ENCODE measurements at regions not wholly inside any gene's neighbourhood (a gene's known extent, or its start where the extent isn't known, plus 50 kb on each side); places are given as distances from the start of the nearest gene placed in this dataset.
A peak's percentile ranks its signal among the peaks of the same experiment; 100 is the strongest.

DNA sequence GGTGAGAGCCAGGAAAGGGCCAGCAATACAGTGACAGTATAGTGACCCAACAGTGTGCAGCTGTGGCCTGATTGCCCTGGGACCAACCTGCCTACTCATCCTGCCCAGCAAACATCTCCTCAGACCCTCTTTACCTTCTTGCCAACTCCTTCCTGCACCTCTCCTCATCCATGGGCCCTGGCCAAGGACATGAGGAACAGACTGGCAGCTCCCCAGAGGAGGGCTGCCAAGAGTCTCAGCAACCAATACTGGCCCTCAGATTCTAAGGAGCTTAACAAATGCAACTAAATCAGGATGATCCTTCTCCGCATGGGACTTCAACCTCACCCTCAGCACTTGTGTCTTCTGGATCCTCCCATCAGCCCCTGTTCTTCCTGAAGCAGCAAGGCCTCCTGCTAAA is 77.0 kb downstream of the RPL27A start:
- TF ChIP-seq, protein P1, sequence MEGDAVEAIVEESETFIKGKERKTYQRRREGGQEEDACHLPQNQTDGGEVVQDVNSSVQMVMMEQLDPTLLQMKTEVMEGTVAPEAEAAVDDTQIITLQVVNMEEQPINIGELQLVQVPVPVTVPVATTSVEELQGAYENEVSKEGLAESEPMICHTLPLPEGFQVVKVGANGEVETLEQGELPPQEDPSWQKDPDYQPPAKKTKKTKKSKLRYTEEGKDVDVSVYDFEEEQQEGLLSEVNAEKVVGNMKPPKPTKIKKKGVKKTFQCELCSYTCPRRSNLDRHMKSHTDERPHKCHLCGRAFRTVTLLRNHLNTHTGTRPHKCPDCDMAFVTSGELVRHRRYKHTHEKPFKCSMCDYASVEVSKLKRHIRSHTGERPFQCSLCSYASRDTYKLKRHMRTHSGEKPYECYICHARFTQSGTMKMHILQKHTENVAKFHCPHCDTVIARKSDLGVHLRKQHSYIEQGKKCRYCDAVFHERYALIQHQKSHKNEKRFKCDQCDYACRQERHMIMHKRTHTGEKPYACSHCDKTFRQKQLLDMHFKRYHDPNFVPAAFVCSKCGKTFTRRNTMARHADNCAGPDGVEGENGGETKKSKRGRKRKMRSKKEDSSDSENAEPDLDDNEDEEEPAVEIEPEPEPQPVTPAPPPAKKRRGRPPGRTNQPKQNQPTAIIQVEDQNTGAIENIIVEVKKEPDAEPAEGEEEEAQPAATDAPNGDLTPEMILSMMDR (conservative IDR thresholded peaks at IDR 0.05; ENCODE audit: low read depth), result no peak
- no peak for DNase-seq (ENCODE audit: low spot score)
- POLR2A ChIA-PET (ENCODE audit: low non-redundant PET), result no interaction called here
- H3K27ac ChIP-seq, result peak overlapping the region; percentile 17
- CTCF ChIA-PET, result interaction anchor here (0.6 kb wide), 1 partner anchor 18 kb away, joined by 4 read pairs; no protein-coding TSS in a partner anchor

DNA sequence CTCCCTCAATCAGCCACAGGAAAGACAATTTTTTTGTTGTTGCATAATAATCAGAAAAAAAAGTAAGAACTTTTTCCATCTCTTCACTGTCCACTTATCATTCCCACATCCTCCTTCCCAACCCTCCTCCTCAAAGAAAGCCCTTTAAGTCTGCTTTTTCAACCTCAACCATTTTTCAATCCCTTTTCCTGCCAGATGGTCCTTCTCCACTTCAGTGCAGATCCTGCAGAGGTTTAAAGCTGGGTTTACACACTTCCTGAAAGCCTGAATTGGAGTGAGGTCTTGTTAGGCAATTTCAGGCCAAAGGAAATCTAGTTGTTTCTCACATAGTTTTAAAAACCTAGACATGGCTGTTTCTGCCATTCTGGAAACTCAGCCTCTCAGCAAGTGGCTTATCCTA is 78.3 kb downstream of the RPL27A start:
- TF ChIP-seq, protein P1 (conservative IDR thresholded peaks at IDR 0.05; ENCODE audit: low read depth), result no peak
- no peak for DNase-seq (ENCODE audit: low spot score)
- ChIA-PET POLR2A (ENCODE audit: low non-redundant PET) (no interaction called here), CTCF (interaction anchor here (0.7 kb wide), 1 partner anchor 57 kb away, joined by 3 read pairs; no protein-coding TSS in a partner anchor)
- no peak overlapping the region for H3K27ac ChIP-seq

DNA sequence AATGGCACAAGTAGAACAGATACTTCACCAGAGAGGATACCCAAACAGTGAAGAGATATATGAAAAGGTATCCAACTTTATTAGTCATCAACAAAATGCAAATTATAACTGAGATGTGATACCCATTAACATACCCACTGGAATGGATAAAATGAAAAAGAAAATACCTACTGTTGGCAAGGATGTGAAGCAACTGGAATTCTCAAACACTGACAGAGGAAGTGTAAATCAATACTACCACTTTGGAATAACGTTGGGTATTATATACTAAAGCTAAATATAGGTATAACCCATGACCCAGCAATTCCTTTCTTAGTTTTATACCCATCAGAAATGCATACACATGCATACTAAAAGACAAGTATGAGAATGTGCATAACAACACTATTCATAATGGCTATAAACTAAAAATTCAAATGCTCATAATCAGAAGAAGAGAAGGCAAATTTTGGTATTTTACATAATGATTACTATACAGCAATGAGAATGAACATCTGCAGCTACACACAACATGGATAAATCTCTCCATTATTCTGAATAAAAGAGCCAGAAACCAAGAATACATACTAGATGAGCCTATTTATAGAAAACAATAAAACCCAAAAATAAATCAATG is 80.6 kb downstream of the RPL27A start:
- POLR2A ChIA-PET (ENCODE audit: low non-redundant PET), result no interaction called here
- no peak overlapping the region for H3K27ac ChIP-seq
- TF ChIP-seq, protein P1 (conservative IDR thresholded peaks at IDR 0.05; ENCODE audit: low read depth), result no peak
- CTCF ChIA-PET, result no interaction called here
- DNase-seq (ENCODE audit: low spot score), result no peak

DNA sequence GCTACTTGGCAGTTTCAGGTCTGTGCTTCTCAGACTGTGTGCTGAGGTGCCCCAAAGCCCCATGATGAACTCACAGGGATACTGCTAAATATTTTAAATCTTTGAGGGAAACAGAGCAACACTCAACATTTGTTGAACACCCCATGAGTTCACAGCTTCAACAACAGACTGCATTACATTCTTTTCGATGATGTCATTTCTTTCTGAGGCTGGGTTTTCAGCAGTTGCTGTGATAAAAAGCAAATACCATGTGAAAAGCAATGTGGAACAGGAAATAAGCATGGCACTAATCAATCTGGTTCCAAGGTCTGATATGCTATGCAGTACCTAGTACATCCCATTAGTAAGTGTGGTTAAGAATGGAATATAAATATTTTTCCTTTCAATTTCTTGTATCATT is 82.7 kb downstream of the RPL27A start:
- H3K27ac ChIP-seq, result no peak overlapping the region
- TF ChIP-seq, protein P1 (conservative IDR thresholded peaks at IDR 0.05; ENCODE audit: low read depth), result no peak
- DNase-seq (ENCODE audit: low spot score), result no peak
- ChIA-PET POLR2A (ENCODE audit: low non-redundant PET) (no interaction called here), CTCF (interaction anchor here (0.6 to 1.0 kb wide), 2 partner anchors 44 to 354 kb away, joined by 3 to 4 read pairs; no protein-coding TSS in a partner anchor)

DNA sequence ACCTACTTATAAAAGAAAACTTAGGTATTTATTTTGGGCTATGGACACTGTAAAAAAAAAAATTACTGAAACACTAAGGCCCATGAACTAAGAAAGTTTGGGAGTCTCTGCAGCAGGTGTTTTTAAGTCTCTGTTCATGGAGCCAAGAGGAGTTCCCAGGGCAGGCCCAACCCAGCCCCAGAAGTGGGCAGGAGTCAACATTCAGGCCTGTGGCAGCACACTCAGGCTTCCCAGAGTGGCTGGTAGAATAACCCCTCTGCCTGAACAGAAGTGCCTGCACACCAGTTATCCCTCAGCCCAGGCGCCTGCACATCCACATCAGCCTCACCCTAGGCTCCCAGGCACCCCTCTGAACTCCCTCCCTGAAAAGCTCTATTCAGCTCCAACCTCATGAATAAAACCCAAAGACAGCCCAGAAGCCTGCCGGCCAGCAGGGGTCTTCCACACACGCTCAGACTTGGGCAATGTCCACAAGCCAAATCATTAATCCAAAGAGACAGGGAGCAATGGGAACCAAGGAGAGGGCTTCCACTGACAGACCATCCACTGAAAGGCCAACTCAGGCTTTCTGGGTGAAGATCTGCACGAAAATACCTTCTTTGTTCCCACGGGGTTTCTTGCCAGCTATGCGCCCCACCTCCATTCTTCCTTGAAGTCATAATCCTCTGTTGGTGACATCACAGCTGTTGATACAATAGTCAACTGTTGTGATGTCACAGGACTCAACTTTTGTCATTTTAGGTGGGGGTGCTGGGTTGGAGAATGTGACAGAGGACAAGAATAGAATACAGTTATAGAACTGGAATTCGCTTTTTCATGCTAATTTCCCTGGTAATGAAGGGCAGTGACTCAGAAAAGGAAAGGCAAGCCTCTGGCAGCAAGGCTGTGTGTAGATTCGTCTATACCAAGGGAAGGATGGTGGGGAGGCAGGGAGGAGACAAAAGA is 83.7 kb downstream of the RPL27A start:
- ChIA-PET CTCF (no interaction called here), POLR2A (ENCODE audit: low non-redundant PET) (no interaction called here)
- TF ChIP-seq, protein P1 (conservative IDR thresholded peaks at IDR 0.05; ENCODE audit: low read depth), result no peak
- peak overlapping the region; percentile 33 for H3K27ac ChIP-seq
- DNase-seq (ENCODE audit: low spot score), result no peak

DNA sequence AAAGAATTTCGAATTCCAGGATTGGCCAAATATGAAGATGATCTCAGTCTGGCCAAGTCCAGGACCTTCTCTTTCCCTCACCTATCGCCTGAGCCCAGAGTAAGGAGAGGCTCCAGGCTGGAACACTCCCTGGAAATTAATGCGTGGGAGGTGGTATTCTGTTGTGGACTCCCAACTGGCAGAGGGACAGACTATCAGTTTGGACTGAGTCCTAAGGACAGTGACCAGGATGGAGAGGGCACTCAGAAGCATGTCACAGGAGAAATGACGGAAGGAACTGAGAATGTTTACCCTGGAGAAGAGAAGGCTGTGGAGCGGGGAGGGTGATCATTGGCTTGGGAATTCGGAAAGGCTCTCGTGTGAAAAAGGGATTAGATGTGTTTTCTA is 84.4 kb downstream of the RPL27A start:
- CTCF ChIA-PET, result no interaction called here
- POLR2A ChIA-PET (ENCODE audit: low non-redundant PET), result no interaction called here
- TF ChIP-seq, protein P1 (conservative IDR thresholded peaks at IDR 0.05; ENCODE audit: low read depth), result no peak
- H3K27ac ChIP-seq, result no peak overlapping the region
- DNase-seq (ENCODE audit: low spot score), result no peak

All from RWPE1 (cell line).